ENCODE measurements at regions not wholly inside any gene's neighbourhood (a gene's known extent, or its start where the extent isn't known, plus 50 kb on each side); places are given as distances from the start of the nearest gene placed in this dataset.

GRCh38 chr4:72935462-72935861 lies 134.1 kb downstream of the COX18 start:
- WGBS (ENCODE audit: insufficient coverage, low coverage, missing lambda C conversion rate), result 0% methylated on average over 1 of the region's 1 CpG
- ChIA-PET CTCF (ENCODE audit: low intra/inter-chr PET ratio) (no interaction called here), POLR2A (interaction anchor here (0.6 kb wide), 1 partner anchor 62 kb away, joined by 4 read pairs; no protein-coding TSS in a partner anchor)
- no peak for TF ChIP-seq YBX1 (IDR thresholded peaks at IDR 0.05)
- no peak for TF ChIP-seq SMAD3 (CRISPR knock-in tag; conservative IDR thresholded peaks at IDR 0.05)
- TF ChIP-seq TAF1 (IDR thresholded peaks at IDR 0.05; ENCODE audit: control insufficient read depth, extremely low read depth, insufficient read depth, low read length, severe bottlenecking), result no peak
- peak; percentile 72 for TF ChIP-seq NFIC (IDR thresholded peaks at IDR 0.05)
- DNase-seq (ENCODE audit: extremely low read depth in 1 of 4, low spot score in 3 of 4) (no peak), FAIRE-seq (no peak), ATAC-seq (no peak)
- H3K9me1 ChIP-seq (ENCODE audit: control insufficient read depth, insufficient read depth, low read length), result no peaks in the 10 kb centered on the region
- in situ Hi-C loops (cut with MboI), result no loop called here
- peaks cover 0 to 9% of the 10 kb centered on the region in 2 experiments; a peak in 1 of 5 replicates for H3K27me3 ChIP-seq (ENCODE audit: control insufficient read depth in 2 of 2, insufficient read depth in 2 of 2, low read length in 2 of 2)
- no peak overlapping the region for H2AFZ ChIP-seq (ENCODE audit: low read depth, low read length)
- H3K9ac ChIP-seq (ENCODE audit: insufficient read depth in 1 of 2, low read depth in 2 of 2, low read length in 2 of 2), result no peak overlapping the region
- H3K4me1 ChIP-seq (replicated peaks in 1 of 2; ENCODE audit: control insufficient read depth in 2 of 2, insufficient read depth in 2 of 2, low read length in 2 of 2), result no peaks in the 10 kb centered on the region
- H4K20me1 ChIP-seq (replicated peaks; ENCODE audit: control insufficient read depth, insufficient read depth, low read length), result no peaks in the 10 kb centered on the region
- no TSS peak for BruUV-seq (replicated peaks)
- no peaks in the 10 kb centered on the region for H3K79me2 ChIP-seq (ENCODE audit: control insufficient read depth, insufficient read depth, low read length)
- H3K36me3 ChIP-seq (ENCODE audit: control insufficient read depth, insufficient read depth, low read length), result no peaks in the 10 kb centered on the region
- H3K27ac ChIP-seq (ENCODE audit: extremely low read depth, low read depth, low read length), result no peak overlapping the region
- H3K4me3 ChIP-seq, result no peak overlapping the region
- intact Hi-C loops (cut with micrococcal nuclease), result no loop called here
- H3K9me3 ChIP-seq (replicated peaks; ENCODE audit: control insufficient read depth, insufficient read depth, low read depth, low read length), result no peaks in the 10 kb centered on the region
- no peak overlapping the region for H3K4me2 ChIP-seq (ENCODE audit: insufficient read depth, low read length)

DNA sequence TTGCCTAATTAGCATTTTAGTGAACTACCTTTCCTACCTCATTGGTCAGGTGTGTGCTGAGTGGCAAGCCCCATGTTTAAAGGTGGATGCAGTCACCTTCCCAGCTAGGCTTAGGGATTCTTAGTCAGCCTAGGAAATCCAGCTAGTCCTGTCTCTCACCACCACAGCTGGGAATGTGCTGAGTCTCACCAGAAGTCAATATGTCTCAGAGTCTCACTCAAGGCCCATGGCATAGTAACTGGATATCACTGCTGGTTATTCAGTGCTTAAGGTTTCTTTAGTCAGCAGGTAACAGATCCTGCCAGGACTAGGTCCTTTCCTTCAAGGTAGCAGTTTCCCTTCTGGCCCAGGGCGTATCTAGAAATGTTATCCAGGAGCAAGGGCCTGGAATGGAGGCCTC lies 136.5 kb downstream of the COX18 start:
- Histone ChIP-seq H3K9me1 (ENCODE audit: control insufficient read depth, insufficient read depth, low read length) (no peaks in the 10 kb centered on the region), H3K79me2 (ENCODE audit: control insufficient read depth, insufficient read depth, low read length) (no peaks in the 10 kb centered on the region), H3K27ac (ENCODE audit: extremely low read depth, low read depth, low read length) (no peak overlapping the region), H4K20me1 (replicated peaks; ENCODE audit: control insufficient read depth, insufficient read depth, low read length) (no peaks in the 10 kb centered on the region), H3K4me1 (replicated peaks in 1 of 2; ENCODE audit: control insufficient read depth in 2 of 2, insufficient read depth in 2 of 2, low read length in 2 of 2) (no peaks in the 10 kb centered on the region), H2AFZ (ENCODE audit: low read depth, low read length) (no peak overlapping the region), H3K4me2 (ENCODE audit: insufficient read depth, low read length) (no peak overlapping the region), H3K36me3 (ENCODE audit: control insufficient read depth, insufficient read depth, low read length) (no peaks in the 10 kb centered on the region), H3K27me3 (ENCODE audit: control insufficient read depth in 2 of 2, insufficient read depth in 2 of 2, low read length in 2 of 2) (peaks cover 0 to 9% of the 10 kb centered on the region in 2 experiments; a peak in 1 of 5 replicates), H3K9ac (ENCODE audit: insufficient read depth in 1 of 2, low read depth in 2 of 2, low read length in 2 of 2) (no peak overlapping the region), H3K4me3 (no peak overlapping the region), H3K9me3 (replicated peaks; ENCODE audit: control insufficient read depth, insufficient read depth, low read depth, low read length) (no peaks in the 10 kb centered on the region)
- 0% methylated on average over 1 of the region's 1 CpG for WGBS (ENCODE audit: insufficient coverage, low coverage, missing lambda C conversion rate)
- intact Hi-C loops (cut with micrococcal nuclease), result no loop called here
- ChIA-PET CTCF (ENCODE audit: low intra/inter-chr PET ratio) (no interaction called here), POLR2A (interaction anchor here (0.9 kb wide), 1 partner anchor 10 kb away, joined by 3 read pairs; no protein-coding TSS in a partner anchor)
- ATAC-seq (no peak), FAIRE-seq (no peak), DNase-seq (ENCODE audit: extremely low read depth in 1 of 4, low spot score in 3 of 4) (no peak)
- in situ Hi-C loops (cut with MboI), result no loop called here
- no TSS peak for BruUV-seq (replicated peaks)
- TF ChIP-seq, protein P1, sequence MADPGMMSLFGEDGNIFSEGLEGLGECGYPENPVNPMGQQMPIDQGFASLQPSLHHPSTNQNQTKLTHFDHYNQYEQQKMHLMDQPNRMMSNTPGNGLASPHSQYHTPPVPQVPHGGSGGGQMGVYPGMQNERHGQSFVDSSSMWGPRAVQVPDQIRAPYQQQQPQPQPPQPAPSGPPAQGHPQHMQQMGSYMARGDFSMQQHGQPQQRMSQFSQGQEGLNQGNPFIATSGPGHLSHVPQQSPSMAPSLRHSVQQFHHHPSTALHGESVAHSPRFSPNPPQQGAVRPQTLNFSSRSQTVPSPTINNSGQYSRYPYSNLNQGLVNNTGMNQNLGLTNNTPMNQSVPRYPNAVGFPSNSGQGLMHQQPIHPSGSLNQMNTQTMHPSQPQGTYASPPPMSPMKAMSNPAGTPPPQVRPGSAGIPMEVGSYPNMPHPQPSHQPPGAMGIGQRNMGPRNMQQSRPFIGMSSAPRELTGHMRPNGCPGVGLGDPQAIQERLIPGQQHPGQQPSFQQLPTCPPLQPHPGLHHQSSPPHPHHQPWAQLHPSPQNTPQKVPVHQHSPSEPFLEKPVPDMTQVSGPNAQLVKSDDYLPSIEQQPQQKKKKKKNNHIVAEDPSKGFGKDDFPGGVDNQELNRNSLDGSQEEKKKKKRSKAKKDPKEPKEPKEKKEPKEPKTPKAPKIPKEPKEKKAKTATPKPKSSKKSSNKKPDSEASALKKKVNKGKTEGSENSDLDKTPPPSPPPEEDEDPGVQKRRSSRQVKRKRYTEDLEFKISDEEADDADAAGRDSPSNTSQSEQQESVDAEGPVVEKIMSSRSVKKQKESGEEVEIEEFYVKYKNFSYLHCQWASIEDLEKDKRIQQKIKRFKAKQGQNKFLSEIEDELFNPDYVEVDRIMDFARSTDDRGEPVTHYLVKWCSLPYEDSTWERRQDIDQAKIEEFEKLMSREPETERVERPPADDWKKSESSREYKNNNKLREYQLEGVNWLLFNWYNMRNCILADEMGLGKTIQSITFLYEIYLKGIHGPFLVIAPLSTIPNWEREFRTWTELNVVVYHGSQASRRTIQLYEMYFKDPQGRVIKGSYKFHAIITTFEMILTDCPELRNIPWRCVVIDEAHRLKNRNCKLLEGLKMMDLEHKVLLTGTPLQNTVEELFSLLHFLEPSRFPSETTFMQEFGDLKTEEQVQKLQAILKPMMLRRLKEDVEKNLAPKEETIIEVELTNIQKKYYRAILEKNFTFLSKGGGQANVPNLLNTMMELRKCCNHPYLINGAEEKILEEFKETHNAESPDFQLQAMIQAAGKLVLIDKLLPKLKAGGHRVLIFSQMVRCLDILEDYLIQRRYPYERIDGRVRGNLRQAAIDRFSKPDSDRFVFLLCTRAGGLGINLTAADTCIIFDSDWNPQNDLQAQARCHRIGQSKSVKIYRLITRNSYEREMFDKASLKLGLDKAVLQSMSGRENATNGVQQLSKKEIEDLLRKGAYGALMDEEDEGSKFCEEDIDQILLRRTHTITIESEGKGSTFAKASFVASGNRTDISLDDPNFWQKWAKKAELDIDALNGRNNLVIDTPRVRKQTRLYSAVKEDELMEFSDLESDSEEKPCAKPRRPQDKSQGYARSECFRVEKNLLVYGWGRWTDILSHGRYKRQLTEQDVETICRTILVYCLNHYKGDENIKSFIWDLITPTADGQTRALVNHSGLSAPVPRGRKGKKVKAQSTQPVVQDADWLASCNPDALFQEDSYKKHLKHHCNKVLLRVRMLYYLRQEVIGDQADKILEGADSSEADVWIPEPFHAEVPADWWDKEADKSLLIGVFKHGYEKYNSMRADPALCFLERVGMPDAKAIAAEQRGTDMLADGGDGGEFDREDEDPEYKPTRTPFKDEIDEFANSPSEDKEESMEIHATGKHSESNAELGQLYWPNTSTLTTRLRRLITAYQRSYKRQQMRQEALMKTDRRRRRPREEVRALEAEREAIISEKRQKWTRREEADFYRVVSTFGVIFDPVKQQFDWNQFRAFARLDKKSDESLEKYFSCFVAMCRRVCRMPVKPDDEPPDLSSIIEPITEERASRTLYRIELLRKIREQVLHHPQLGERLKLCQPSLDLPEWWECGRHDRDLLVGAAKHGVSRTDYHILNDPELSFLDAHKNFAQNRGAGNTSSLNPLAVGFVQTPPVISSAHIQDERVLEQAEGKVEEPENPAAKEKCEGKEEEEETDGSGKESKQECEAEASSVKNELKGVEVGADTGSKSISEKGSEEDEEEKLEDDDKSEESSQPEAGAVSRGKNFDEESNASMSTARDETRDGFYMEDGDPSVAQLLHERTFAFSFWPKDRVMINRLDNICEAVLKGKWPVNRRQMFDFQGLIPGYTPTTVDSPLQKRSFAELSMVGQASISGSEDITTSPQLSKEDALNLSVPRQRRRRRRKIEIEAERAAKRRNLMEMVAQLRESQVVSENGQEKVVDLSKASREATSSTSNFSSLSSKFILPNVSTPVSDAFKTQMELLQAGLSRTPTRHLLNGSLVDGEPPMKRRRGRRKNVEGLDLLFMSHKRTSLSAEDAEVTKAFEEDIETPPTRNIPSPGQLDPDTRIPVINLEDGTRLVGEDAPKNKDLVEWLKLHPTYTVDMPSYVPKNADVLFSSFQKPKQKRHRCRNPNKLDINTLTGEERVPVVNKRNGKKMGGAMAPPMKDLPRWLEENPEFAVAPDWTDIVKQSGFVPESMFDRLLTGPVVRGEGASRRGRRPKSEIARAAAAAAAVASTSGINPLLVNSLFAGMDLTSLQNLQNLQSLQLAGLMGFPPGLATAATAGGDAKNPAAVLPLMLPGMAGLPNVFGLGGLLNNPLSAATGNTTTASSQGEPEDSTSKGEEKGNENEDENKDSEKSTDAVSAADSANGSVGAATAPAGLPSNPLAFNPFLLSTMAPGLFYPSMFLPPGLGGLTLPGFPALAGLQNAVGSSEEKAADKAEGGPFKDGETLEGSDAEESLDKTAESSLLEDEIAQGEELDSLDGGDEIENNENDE (IDR thresholded peaks at IDR 0.05; ENCODE audit: low read depth, low read length), result no peak
- TF ChIP-seq ZEB2 (IDR thresholded peaks at IDR 0.05) (no peak), HLTF (IDR thresholded peaks at IDR 0.05) (no peak)
